Activated CD4-positive, alpha-beta T cell treated with anti-CD3 and anti-CD28 coated beads, Interleukin-2, amount 50 U/mL, for 48 hours (primary cell): ENCODE measurements at regions not wholly inside any gene's neighbourhood (a gene's known extent, or its start where the extent isn't known, plus 50 kb on each side); places are given as distances from the start of the nearest gene placed in this dataset.
"Not testable (repeated sequence)": the region's sequence is repeated elsewhere in the genome, so short reads cannot be mapped to it uniquely, and the experiment has no call there.

Experiments
- DNase-seq, 2 experiments: peaks; one replicate each; pipeline ENCODE4 v3.0.0-alpha.2; 2020

DNA sequence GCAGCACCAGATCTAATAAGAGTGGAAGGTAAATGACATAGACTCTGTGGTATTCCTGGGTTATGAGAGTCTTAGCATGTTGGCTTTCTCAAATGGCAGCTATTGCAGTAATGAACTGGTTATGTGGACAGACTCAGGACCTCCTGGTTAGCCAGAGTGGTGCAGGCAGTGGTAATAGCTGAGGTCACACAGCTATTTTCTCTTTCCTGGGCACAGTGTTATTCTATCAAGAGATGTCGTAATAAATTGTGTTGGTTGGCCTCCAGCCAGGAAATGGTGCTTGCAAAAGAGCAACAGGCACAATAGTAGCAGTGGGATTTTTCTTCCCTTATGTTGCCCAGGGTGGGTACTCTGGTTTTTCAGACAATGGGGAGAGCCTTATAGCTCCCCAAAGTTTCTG is 279.2 kb upstream of the FGF16 start:
- DNase-seq = no peak

- no peak for DNase-seq
Measured at GRCh38 chrX:77174680-77175519, 272.3 kb upstream of the FGF16 start.

DNA sequence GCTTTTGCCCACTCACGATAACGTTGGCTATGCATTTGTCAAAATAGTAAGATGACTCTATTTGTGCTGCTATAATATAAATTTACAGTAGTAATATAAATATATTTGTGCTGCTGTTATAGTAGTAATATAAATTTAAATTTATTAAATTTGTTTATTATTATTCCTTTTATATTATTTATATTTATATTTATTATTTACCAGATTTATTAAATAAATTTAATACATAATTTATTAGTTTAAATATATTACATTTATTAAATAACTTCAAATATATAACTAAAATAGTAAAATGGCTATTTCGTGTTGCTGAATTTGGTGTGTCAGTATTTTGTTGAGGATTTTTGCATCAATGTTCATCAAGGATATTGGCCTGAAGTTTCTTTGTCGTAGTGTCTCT is 246.5 kb upstream of the FGF16 start:
- DNase-seq = no peak

- no peak for DNase-seq
Measured at GRCh38 chrX:77223046-77223445, 224.1 kb upstream of the FGF16 start.

GRCh38 chrX:77264490-77264889 is 182.7 kb upstream of the FGF16 start:
- DNase-seq = no peak

DNA sequence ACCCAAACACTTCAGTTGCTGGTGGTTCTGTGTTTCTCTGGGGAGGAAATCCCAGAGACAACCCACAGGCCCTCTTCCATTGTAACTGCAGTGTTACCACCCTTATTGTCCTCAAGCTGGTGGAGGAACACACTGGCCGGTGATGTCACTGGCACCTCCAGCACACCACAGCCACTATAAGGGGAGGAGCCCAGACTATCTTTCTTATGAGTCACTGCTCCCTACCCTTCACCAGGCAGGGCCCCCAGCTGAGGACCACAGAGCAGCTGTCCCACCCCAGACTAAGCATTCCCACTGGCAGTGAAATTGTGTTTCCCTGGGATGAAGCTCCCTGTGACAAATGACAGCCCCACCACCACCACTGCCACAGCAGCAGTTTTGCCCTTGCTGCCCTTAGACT is 171.8 kb upstream of the FGF16 start:
- no peak for DNase-seq

DNA sequence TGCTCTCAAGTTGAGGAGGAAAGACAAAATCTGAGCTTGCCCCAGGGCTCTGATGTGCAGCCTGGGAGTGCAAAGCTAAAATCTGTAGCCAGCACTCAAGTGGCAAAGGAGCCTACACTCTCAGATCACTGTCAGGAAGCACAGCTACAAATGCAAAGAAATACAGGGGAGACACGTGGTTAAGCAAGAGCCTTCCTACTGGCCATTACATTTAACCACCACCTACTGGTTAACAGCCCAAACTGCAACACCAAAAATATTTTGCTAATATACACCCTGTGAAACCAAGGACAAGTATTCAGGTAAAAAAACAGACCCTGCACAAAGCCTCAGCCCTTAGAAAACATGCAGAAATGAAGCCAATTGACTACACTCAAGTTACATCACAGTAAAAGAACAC is 170.4 kb upstream of the FGF16 start:
- no peak for DNase-seq

GRCh38 chrX:77277911-77278310 is 169.3 kb upstream of the FGF16 start:
- no peak for DNase-seq

GRCh38 chrX:77279373-77279772 is 167.8 kb upstream of the FGF16 start:
- not testable (repeated sequence) for DNase-seq

DNA sequence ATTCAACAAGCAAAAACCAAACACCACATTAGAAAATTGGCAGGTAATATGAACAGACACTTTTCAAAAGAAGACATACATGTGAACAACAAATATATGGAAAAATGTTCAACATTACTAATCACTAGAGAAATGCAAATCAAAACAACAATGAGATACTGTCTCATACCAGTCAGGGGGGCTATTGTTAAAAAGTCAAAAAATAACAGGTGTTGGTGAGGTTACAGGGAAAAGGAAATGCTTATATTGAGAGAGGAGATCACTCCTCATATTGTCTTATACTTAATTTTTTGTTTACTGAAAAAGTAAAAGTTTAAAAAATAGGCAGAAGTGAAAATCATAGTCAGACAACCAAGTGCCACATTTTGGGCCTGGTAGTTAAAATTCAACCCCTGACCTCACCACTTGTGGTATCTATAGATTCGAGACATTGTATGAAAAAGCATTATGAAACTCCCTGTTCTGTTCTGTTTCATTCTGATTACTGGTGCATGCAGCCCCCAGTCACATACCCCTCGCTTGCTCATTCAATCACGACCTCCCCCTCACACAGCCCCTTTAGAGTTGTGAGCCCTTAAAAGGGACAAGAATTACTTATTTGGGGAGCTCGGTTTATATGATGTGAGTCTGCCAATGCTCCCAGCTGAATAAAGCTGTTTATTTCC is 153.7 kb upstream of the FGF16 start:
- DNase-seq = no peak

DNA sequence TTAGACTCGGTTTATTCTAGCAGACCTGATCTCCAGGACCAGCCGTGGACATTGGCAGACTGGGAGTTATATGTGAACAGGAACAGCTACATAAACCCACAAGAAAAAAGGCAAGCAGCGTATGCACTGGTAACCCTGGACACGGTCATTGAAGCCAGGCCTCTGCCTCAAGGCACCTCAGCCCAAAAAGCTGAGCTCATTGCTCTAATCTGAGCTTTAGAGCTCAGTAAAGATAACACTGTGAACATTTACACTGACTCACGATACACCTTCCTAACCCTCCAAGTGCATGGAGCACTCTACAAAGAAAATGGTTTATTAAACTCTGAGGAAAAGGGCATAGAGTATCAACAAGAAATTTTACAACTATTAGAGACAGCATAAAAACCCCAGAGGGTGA is 148.9 kb upstream of the FGF16 start:
- DNase-seq = no peak

GRCh38 chrX:77298790-77299189 is 148.4 kb upstream of the FGF16 start:
- no peak for DNase-seq

DNA sequence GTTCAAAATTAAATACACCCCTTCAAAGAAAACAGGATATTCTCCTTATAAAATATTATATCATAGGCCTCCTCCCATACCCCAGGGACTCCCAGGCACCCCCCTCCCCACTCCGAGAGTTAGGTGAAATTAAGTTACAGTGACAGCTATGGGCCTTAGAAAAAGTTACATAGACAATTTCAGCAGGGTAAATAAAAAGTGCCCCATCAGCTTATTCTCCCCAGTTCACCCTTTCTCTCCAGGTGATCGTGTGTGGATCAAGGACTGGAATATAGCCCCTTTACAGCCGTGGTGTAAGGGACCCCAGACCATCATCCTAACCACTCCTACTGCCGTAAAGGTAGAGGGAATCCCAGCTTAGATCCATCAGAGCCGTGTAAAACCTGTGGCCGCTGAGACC is 147.6 kb upstream of the FGF16 start:
- no peak for DNase-seq

GRCh38 chrX:77342004-77342403 is 105.2 kb upstream of the FGF16 start:
- no peak for DNase-seq

DNA sequence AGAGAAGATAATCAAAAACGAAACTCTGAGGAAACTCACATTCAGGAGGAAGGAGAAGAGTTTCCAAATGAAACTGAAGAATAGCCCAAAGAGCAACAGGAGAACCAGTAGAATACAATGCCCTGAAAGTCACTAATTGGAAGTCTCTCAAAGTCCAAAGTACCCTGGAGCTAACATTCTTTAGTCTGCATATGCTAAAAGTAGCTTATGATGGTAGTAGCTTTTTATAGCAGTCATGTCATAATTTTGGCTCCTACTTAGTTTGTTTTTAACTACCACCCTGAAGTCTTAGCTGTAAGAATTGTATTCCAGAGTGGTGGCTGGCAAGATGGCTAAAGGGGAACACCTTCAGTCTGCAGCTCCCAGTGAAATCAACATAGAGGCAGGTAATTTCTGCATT is 100.3 kb upstream of the FGF16 start:
- no peak for DNase-seq

GRCh38 chrX:77347572-77347971 is 99.6 kb upstream of the FGF16 start:
- DNase-seq = no peak

DNA sequence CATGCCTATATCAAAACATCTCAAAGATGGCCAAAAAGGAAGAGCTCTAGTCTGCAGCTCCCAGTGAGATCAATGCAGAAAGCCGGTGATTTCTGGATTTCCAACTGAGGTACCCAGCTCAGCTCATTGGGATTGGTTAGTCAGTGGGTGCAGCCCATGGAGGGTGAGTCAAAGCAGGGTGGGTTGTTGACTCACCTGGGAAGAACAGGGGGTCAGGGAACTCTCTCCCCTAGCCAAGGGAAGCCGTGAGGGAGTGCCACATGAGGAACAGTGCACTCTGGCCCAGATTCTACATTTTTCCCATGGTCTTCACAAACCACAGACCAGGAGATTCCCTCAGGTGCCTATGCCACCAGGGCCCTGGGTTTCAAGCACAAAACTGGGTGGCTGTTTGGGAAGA is 57.3 kb upstream of the FGF16 start:
- DNase-seq = no peak

DNA sequence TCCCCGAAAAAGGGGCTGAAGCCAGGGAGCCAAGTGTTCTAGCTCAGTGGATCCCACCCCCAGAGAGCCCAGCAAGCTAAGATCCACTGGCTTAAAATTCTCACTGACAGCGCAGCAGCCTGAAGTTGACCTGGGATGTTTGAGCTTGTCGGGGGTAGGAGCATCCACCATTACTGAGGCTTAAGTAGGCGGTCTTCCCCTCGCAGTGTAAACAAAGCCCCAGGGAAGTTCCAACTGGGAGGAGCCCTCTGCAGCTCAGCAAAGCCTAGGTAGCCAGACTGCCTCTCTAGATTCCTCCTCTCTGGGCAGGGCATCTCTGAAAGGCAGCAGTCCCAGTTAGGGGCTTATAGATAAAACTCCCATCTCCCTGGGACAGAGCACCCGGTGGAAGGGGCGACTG is 56.8 kb upstream of the FGF16 start:
- DNase-seq = not testable (repeated sequence)

DNA sequence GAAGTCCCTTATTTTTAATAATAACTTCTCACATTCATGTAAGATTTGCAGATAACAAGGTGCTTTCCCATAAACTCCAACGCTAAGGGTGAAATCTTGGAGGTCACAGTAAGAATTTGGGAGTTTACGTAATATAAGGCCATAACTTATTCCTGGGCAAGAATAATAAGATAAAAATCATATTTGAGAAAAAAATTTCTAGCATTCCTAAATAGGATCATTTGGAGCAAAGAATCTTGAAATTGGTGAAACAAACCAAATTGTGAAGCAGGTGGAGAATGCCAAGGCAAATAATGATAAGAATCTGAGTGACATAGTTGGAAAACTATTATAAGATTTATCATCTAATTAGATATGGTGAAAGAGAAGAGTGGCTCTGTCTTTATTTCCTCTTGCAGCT is 50.4 kb upstream of the FGF16 start:
- DNase-seq = no peak
